NCI-H774 (cell line): ENCODE measurements at regions not wholly inside any gene's neighbourhood (a gene's known extent, or its start where the extent isn't known, plus 50 kb on each side); places are given as distances from the start of the nearest gene placed in this dataset.
"Not testable (repeated sequence)": the region's sequence is repeated elsewhere in the genome, so short reads cannot be mapped to it uniquely, and the experiment has no call there.

Experiments used
- DNase-seq: peaks from one replicate; lab custom pipeline; 2025; lab: John Stamatoyannopoulos, UW

- no peak for DNase-seq
Measured at GRCh38 chr7:98728555-98728954, 111.5 kb downstream of the NPTX2 start.

GRCh38 chr7:98729121-98729520 lies 112.0 kb downstream of the NPTX2 start:
- DNase-seq = no peak

- DNase-seq = no peak
Measured at GRCh38 chr7:98730326-98730725, 113.2 kb downstream of the NPTX2 start.

- no peak for DNase-seq
Measured at GRCh38 chr7:98731651-98732050, 114.6 kb downstream of the NPTX2 start.

GRCh38 chr7:98733036-98733435 lies 116.0 kb downstream of the NPTX2 start:
- DNase-seq = no peak

- DNase-seq = no peak
Measured at GRCh38 chr7:98735801-98736200, 118.7 kb downstream of the NPTX2 start.

- DNase-seq = not testable (repeated sequence)
Measured at GRCh38 chr7:98736461-98736860, 119.4 kb downstream of the NPTX2 start.

GRCh38 chr7:98737176-98737575 lies 120.1 kb downstream of the NPTX2 start:
- DNase-seq = no peak

- DNase-seq = no peak
Measured at GRCh38 chr7:98740643-98741042, 123.6 kb downstream of the NPTX2 start.

- peak; percentile 47 for DNase-seq
Measured at GRCh38 chr7:98745722-98746318, 124.0 kb downstream of the TMEM130 start.

- DNase-seq = no peak
Measured at GRCh38 chr7:98748090-98748489, 121.7 kb downstream of the TMEM130 start.

- DNase-seq = no peak
Measured at GRCh38 chr7:98753176-98753575, 116.6 kb downstream of the TMEM130 start.

GRCh38 chr7:98753989-98754479 lies 115.8 kb downstream of the TMEM130 start:
- peak; percentile 71 for DNase-seq

- DNase-seq = no peak
Measured at GRCh38 chr7:98755138-98755898, 114.5 kb downstream of the TMEM130 start.

- no peak for DNase-seq
Measured at GRCh38 chr7:98758157-98758556, 111.7 kb downstream of the TMEM130 start.

GRCh38 chr7:98760201-98760651 lies 109.6 kb downstream of the TMEM130 start:
- no peak for DNase-seq

GRCh38 chr7:98761225-98761624 lies 108.6 kb downstream of the TMEM130 start:
- DNase-seq = no peak

- no peak for DNase-seq
Measured at GRCh38 chr7:98762620-98763019, 107.2 kb downstream of the TMEM130 start.

GRCh38 chr7:98763441-98763840 lies 106.4 kb downstream of the TMEM130 start:
- no peak for DNase-seq

- DNase-seq = no peak
Measured at GRCh38 chr7:98764946-98765345, 104.9 kb downstream of the TMEM130 start.

GRCh38 chr7:98770085-98770484 lies 99.7 kb downstream of the TMEM130 start:
- not testable (repeated sequence) for DNase-seq

- DNase-seq = no peak
Measured at GRCh38 chr7:98771519-98771918, 98.3 kb downstream of the TMEM130 start.

- DNase-seq = no peak
Measured at GRCh38 chr7:98771941-98772603, 97.7 kb downstream of the TMEM130 start.
